ENCODE measurements at regions not wholly inside any gene's neighbourhood (a gene's known extent, or its start where the extent isn't known, plus 50 kb on each side); places are given as distances from the start of the nearest gene placed in this dataset.

- Histone ChIP-seq H3K27ac (ENCODE audit: control insufficient read depth, insufficient read depth) (no peak overlapping the region), H3K9ac (ENCODE audit: control insufficient read depth, insufficient read depth, low read length) (no peak overlapping the region), H3K27me3 (replicated peaks in 1 of 2; ENCODE audit: control insufficient read depth in 2 of 2, insufficient read depth in 2 of 2, low read length in 1 of 2) (no peaks in the 10 kb centered on the region), H2AFZ (ENCODE audit: control insufficient read depth, low read depth, low read length) (no peak overlapping the region), H3K9me3 (replicated peaks; ENCODE audit: control insufficient read depth, insufficient read depth, low read length) (no peaks in the 10 kb centered on the region; the same call in 2 of the 3 replicates), H3K4me2 (ENCODE audit: control insufficient read depth, insufficient read depth) (no peak overlapping the region), H3K4me1 (ENCODE audit: control insufficient read depth, insufficient read depth, low read length) (no peaks in the 10 kb centered on the region), H3K4me3 (no peak overlapping the region), H3K79me2 (ENCODE audit: control insufficient read depth, insufficient read depth, low read length) (no peaks in the 10 kb centered on the region), H4K20me1 (ENCODE audit: control insufficient read depth, insufficient read depth) (no peaks in the 10 kb centered on the region), H3K36me3 (ENCODE audit: control insufficient read depth in 2 of 2, insufficient read depth in 2 of 2, low read length in 1 of 2) (no peaks in the 10 kb centered on the region)
- RAD21 ChIA-PET (ENCODE audit: unreplicated experiment): no interaction called here
- SMC1A ChIA-PET (ENCODE audit: uncharacterized antibody, unreplicated experiment): interaction anchor here (0.7 kb wide), 1 partner anchor 16 kb away, joined by 3 read pairs; no protein-coding TSS in a partner anchor
- BruUV-seq (replicated peaks): no TSS peak
- intact Hi-C loops (cut with micrococcal nuclease; ENCODE audit: unreplicated experiment): no loop called here
- POLR2A ChIA-PET: no interaction called here
- CTCF ChIA-PET: no interaction called here
- 32% methylated on average over 2 of the region's 2 CpGs for WGBS (ENCODE audit: insufficient coverage, insufficient replicate concordance, low lambda C conversion rate, missing lambda C conversion rate)
- TF ChIP-seq NFYA (IDR thresholded peaks at IDR 0.05; ENCODE audit: borderline replicate concordance, low read depth, low read length): no peak
- no peak for TF ChIP-seq IRF5 (IDR thresholded peaks at IDR 0.05; ENCODE audit: borderline replicate concordance)
- TF ChIP-seq ELK1 (IDR thresholded peaks at IDR 0.05; ENCODE audit: low read depth, low read length): no peak
- no peak for TF ChIP-seq CREB1 (IDR thresholded peaks at IDR 0.05; ENCODE audit: low read depth)
- TF ChIP-seq CBX5 (IDR thresholded peaks at IDR 0.05; ENCODE audit: low read depth): no peak
- TF ChIP-seq BCL3 (IDR thresholded peaks at IDR 0.05; ENCODE audit: borderline replicate concordance, insufficient read depth, low read depth, low read length, poor library complexity, severe bottlenecking): no peak
- TF ChIP-seq NFYB (IDR thresholded peaks at IDR 0.05; ENCODE audit: insufficient read depth, low read depth, low read length): no peak
- no peak for TF ChIP-seq ZSCAN29 (IDR thresholded peaks at IDR 0.05)
- no peak for TF ChIP-seq GATAD2B (conservative IDR thresholded peaks at IDR 0.05; ENCODE audit: low read depth)
- TF ChIP-seq MEF2B (IDR thresholded peaks at IDR 0.05; ENCODE audit: partially characterized antibody, poor library complexity, severe bottlenecking): no peak
- FAIRE-seq (no peak), ATAC-seq (no peak), DNase-seq (ENCODE audit: low read depth, low spot score) (no peak)
- in situ Hi-C loops (cut with MboI): no loop called here
Measured at GRCh38 chr3:150082898-150083654, 112.4 kb upstream of the PFN2 start.
